HepG2 (cell line): ENCODE measurements at regions not wholly inside any gene's neighbourhood (a gene's known extent, or its start where the extent isn't known, plus 50 kb on each side); places are given as distances from the start of the nearest gene placed in this dataset.

Experiments used
- ATAC-seq: fragments of 200-7000 bp; cut with Tn5 transposase; 3 replicates; pipeline ENCODE4 v1.9.1; 2020; ENCODE audit warnings: mild to moderate bottlenecking, moderate library complexity
- BruUV-seq: library from RNA; stranded (reverse); fragments of 400-500 nt; replicated peaks from 2 replicates; lab custom pipeline; 2021; lab: Mats Ljungman, UMichigan
- CTCF ChIA-PET: fragments of 300-600 bp; formaldehyde crosslinking; extraction: SDS; loops from one replicate; lab custom pipeline; 2021; ENCODE audit warnings: low total read pairs, inconsistent platforms, low intra/inter-chr PET ratio; lab: Yijun Ruan, JAX
- POLR2A ChIA-PET: fragments of 350-600 bp; sonication (Branson Sonifier 250); formaldehyde crosslinking; loops from one replicate; lab custom pipeline; 2020; ENCODE audit warnings: antibody characterized with exemption, inconsistent platforms; lab: Yijun Ruan, JAX
- DNase-seq: peaks from one replicate; pipeline ENCODE4 v3.0.0-alpha.2; 2015; ENCODE audit warnings: low spot score
- FAIRE-seq: peaks from 3 replicates; lab custom pipeline; 2011; peaks lifted over from hg19 to GRCh38; lab: Jason Lieb, UNC
- H2AFZ ChIP-seq: one replicate; pipeline ENCODE4 v1.6.1; 2011; ENCODE audit warnings: low read length, inconsistent platforms
- H3K27ac ChIP-seq: fragments of 300-600 bp; 3 replicates; pipeline ENCODE4 v1.8.0; 2011; ENCODE audit warnings: mixed run types, mild to moderate bottlenecking, mixed read lengths, low read length, inconsistent platforms; ENCODE audit not compliant: insufficient read depth; ENCODE audit errors: extremely low read length
- H3K27me3 ChIP-seq, 2 experiments: fragments of 200-600 bp in 1 of 2; 2 replicates in 1 of 2; 3 replicates in 1 of 2; pipeline versions ENCODE4 v1.6.0 to v1.8.0; 2011; ENCODE audit warnings: low read length in 2 of 2, mild to moderate bottlenecking in 2 of 2, moderate library complexity in 2 of 2, inconsistent platforms in 1 of 2; ENCODE audit not compliant: insufficient read depth in 2 of 2, control insufficient read depth in 1 of 2
- H3K36me3 ChIP-seq, 2 experiments: fragments of 200-600 bp in 1 of 2; replicated peaks in 1 of 2; 2 replicates in 1 of 2; 3 replicates in 1 of 2; pipeline versions ENCODE4 v1.5.1 to v1.8.0; 2011; ENCODE audit warnings: low read length in 2 of 2, inconsistent platforms in 1 of 2; ENCODE audit not compliant: insufficient read depth in 2 of 2, control insufficient read depth in 1 of 2
- H3K4me1 ChIP-seq: 2 replicates; pipeline ENCODE4 v1.5.1; 2012; ENCODE audit warnings: low read length, inconsistent platforms; ENCODE audit not compliant: insufficient read depth
- H3K4me2 ChIP-seq: 2 replicates; pipeline ENCODE4 v1.6.0; 2011; ENCODE audit warnings: low read depth, low read length, inconsistent platforms
- H3K4me3 ChIP-seq, 3 experiments: fragments of 200-600 bp in 1 of 3; sonication (generic), shearing (Covaris generic) in 1 of 3; replicated peaks in 1 of 3; 2 replicates each; pipeline ENCODE4 v1.5.1; 2011 to 2016; ENCODE audit warnings: low read length in 3 of 3, inconsistent platforms in 2 of 3, low read depth in 2 of 3, mild to moderate bottlenecking in 2 of 3, control low read depth in 1 of 3, mixed read lengths in 1 of 3; ENCODE audit not compliant: insufficient read depth in 1 of 3
- H3K79me2 ChIP-seq: one replicate; pipeline ENCODE4 v1.6.1; 2011; ENCODE audit warnings: low read length, inconsistent platforms; ENCODE audit not compliant: insufficient read depth
- H3K9ac ChIP-seq: 2 replicates; pipeline ENCODE4 v1.6.0; 2011; ENCODE audit warnings: mild to moderate bottlenecking, low read depth, low read length, inconsistent platforms; ENCODE audit not compliant: insufficient read depth
- H3K9me3 ChIP-seq: 2 replicates; pipeline ENCODE4 v1.5.1; 2012; ENCODE audit warnings: mild to moderate bottlenecking, low read length
- H4K20me1 ChIP-seq: 2 replicates; pipeline ENCODE4 v1.6.0; 2011; ENCODE audit warnings: inconsistent platforms, mild to moderate bottlenecking, low read length, moderate library complexity; ENCODE audit not compliant: insufficient read depth
- CHD2 ChIP-seq: IDR thresholded peaks from 2 replicates; pipeline ENCODE4 v1.6.1; 2011; ENCODE audit warnings: low read depth, low read length, improper control_type of control experiment
- SETDB1 ChIP-seq: sonication (generic); formaldehyde crosslinking; IDR thresholded peaks from 2 replicates; pipeline ENCODE4 v1.5.1; 2020; ENCODE audit warnings: missing genetic modification reagents, mild to moderate bottlenecking, borderline replicate concordance
- TOPORS ChIP-seq: sonication (generic); formaldehyde crosslinking; IDR thresholded peaks from 2 replicates; pipeline ENCODE4 v1.8.0; 2023; ENCODE audit warnings: mild to moderate bottlenecking, missing genetic modification reagents
- WGBS: methylation state at CpG from one replicate; pipeline ENCODE4 v1.1.6; 2017; ENCODE audit warnings: low lambda C conversion rate; 5-methylcytosine and 5-hydroxymethylcytosine counted together
- in situ Hi-C: cut with HindIII; loops from 2 replicates; pipeline ENCODE4 v1.10.0; 2017; ENCODE audit warnings: low pct_unique_long_range_greater_than_20kb; ENCODE audit not compliant: extremely low pct_ligation_motif_present
- intact Hi-C: fragments of 100-400 bp; cut with micrococcal nuclease; formaldehyde crosslinking; loops from one replicate; pipeline ENCODE4 v1.10.0; 2022; ENCODE audit not compliant: unreplicated experiment
- TF ChIP-seq, protein P1 (sequence below): sonication (generic); formaldehyde crosslinking; IDR thresholded peaks from 2 replicates; pipeline ENCODE4 v1.4.0; 2020; ENCODE audit warnings: mild to moderate bottlenecking, missing genetic modification reagents, borderline replicate concordance
- TF ChIP-seq, protein P2 (sequence below): sonication (generic); formaldehyde crosslinking; IDR thresholded peaks from 2 replicates; pipeline ENCODE4 v1.9.0; 2021; ENCODE audit warnings: missing genetic modification reagents, borderline replicate concordance
- TF ChIP-seq, protein P3 (sequence below): sonication (generic); IDR thresholded peaks from 2 replicates; pipeline ENCODE4 v1.6.1; 2016; ENCODE audit warnings: low read depth, borderline replicate concordance

DNA sequence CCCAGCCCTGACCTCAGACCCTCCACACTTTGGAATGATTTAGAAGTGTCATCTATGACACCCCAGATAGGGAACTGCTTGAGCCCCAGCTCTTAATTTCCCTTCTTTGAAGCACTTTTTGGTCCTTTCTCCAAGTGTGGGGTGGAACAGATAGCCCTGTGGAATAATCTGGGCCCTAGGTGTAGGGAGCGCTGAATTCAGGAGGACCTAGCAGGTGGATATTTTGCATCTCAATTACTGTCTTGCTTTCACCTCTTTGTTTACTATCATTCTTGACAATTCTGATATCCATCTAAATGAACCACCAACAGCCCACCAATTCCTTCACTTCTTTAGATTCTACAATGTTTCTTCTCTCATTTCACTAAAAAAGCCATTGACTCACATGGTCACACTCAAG lies 850.4 kb downstream of the KCNJ2 start:
- Histone ChIP-seq H3K27ac (no peak overlapping the region), H3K9ac (no peak overlapping the region), H2AFZ (no peak overlapping the region), H3K36me3 (no peaks in the 10 kb centered on the region), H3K27me3 (no peaks in the 10 kb centered on the region), H3K9me3 (peaks cover 44% of the 10 kb centered on the region), H3K4me2 (no peak overlapping the region), H4K20me1 (no peaks in the 10 kb centered on the region), H3K4me1 (no peaks in the 10 kb centered on the region), H3K79me2 (no peaks in the 10 kb centered on the region), H3K4me3 (no peak overlapping the region)
- FAIRE-seq (no peak), ATAC-seq (no peak), DNase-seq (no peak)
- no TSS peak for BruUV-seq
- ChIA-PET POLR2A (no interaction called here), CTCF (no interaction called here)
- in situ Hi-C loops (no loop called here), intact Hi-C loops (no loop called here)
- no peak for TF ChIP-seq CHD2
- TF ChIP-seq, protein P1, sequence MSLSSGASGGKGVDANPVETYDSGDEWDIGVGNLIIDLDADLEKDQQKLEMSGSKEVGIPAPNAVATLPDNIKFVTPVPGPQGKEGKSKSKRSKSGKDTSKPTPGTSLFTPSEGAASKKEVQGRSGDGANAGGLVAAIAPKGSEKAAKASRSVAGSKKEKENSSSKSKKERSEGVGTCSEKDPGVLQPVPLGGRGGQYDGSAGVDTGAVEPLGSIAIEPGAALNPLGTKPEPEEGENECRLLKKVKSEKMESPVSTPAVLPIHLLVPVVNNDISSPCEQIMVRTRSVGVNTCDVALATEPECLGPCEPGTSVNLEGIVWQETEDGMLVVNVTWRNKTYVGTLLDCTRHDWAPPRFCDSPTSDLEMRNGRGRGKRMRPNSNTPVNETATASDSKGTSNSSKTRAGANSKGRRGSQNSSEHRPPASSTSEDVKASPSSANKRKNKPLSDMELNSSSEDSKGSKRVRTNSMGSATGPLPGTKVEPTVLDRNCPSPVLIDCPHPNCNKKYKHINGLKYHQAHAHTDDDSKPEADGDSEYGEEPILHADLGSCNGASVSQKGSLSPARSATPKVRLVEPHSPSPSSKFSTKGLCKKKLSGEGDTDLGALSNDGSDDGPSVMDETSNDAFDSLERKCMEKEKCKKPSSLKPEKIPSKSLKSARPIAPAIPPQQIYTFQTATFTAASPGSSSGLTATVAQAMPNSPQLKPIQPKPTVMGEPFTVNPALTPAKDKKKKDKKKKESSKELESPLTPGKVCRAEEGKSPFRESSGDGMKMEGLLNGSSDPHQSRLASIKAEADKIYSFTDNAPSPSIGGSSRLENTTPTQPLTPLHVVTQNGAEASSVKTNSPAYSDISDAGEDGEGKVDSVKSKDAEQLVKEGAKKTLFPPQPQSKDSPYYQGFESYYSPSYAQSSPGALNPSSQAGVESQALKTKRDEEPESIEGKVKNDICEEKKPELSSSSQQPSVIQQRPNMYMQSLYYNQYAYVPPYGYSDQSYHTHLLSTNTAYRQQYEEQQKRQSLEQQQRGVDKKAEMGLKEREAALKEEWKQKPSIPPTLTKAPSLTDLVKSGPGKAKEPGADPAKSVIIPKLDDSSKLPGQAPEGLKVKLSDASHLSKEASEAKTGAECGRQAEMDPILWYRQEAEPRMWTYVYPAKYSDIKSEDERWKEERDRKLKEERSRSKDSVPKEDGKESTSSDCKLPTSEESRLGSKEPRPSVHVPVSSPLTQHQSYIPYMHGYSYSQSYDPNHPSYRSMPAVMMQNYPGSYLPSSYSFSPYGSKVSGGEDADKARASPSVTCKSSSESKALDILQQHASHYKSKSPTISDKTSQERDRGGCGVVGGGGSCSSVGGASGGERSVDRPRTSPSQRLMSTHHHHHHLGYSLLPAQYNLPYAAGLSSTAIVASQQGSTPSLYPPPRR (CRISPR knock-in tag): no peak
- 94% methylated on average over 1 of the region's 1 CpG for WGBS

DNA sequence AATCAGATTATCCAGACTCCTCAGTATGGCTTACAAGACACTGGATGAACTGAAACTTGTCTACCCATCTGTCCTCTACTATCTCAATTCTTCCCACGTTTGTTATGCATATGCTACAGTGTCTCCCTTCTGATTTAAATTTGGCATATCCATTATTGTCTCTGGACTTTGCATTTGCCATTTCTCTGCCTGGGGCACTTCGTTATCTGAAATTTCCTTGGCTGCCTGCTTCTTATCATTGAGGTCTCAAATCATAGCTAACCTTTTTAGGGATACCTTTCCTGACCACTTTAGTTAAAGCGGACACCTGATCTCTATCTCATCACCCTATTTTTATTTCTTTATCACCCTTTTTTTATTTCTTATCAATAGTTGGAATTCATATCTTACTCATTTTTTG lies 853.4 kb downstream of the KCNJ2 start:
- in situ Hi-C loops: no loop called here
- Histone ChIP-seq H3K27ac (no peak overlapping the region), H3K4me1 (no peaks in the 10 kb centered on the region), H3K79me2 (no peaks in the 10 kb centered on the region), H3K9ac (no peak overlapping the region), H3K27me3 (no peaks in the 10 kb centered on the region), H3K36me3 (no peaks in the 10 kb centered on the region), H3K4me3 (no peak overlapping the region), H3K4me2 (no peak overlapping the region), H2AFZ (no peak overlapping the region), H4K20me1 (no peaks in the 10 kb centered on the region), H3K9me3 (peaks cover 32% of the 10 kb centered on the region)
- FAIRE-seq: no peak
- no peak for TF ChIP-seq TOPORS (CRISPR knock-in tag)
- TF ChIP-seq, protein P2, sequence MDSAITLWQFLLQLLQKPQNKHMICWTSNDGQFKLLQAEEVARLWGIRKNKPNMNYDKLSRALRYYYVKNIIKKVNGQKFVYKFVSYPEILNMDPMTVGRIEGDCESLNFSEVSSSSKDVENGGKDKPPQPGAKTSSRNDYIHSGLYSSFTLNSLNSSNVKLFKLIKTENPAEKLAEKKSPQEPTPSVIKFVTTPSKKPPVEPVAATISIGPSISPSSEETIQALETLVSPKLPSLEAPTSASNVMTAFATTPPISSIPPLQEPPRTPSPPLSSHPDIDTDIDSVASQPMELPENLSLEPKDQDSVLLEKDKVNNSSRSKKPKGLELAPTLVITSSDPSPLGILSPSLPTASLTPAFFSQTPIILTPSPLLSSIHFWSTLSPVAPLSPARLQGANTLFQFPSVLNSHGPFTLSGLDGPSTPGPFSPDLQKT: no peak
- TF ChIP-seq, protein P3, sequence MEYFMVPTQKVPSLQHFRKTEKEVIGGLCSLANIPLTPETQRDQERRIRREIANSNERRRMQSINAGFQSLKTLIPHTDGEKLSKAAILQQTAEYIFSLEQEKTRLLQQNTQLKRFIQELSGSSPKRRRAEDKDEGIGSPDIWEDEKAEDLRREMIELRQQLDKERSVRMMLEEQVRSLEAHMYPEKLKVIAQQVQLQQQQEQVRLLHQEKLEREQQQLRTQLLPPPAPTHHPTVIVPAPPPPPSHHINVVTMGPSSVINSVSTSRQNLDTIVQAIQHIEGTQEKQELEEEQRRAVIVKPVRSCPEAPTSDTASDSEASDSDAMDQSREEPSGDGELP: no peak
- TF ChIP-seq SETDB1 (CRISPR knock-in tag): no peak
- no peak for DNase-seq
- 28% methylated on average over 3 of the region's 3 CpGs for WGBS
- CTCF ChIA-PET: no interaction called here
- POLR2A ChIA-PET: no interaction called here
- BruUV-seq: no TSS peak
- intact Hi-C loops: no loop called here
- no peak for ATAC-seq
